T-helper 2 cell (primary cell): ENCODE measurements at regions not wholly inside any gene's neighbourhood (a gene's known extent, or its start where the extent isn't known, plus 50 kb on each side); places are given as distances from the start of the nearest gene placed in this dataset.
"Not testable (repeated sequence)": the region's sequence is repeated elsewhere in the genome, so short reads cannot be mapped to it uniquely, and the experiment has no call there.

Experiments
- DNase-seq, 5 experiments: peaks; one replicate each; pipeline versions ENCODE4 v3.0.0 to v3.0.0-alpha.2; 2012 to 2022

GRCh38 chr3:94413336-94414108 lies 350.7 kb downstream of the NSUN3 start:
- DNase-seq, result no peak

GRCh38 chr3:94414418-94414817 lies 351.6 kb downstream of the NSUN3 start:
- DNase-seq, result no peak

GRCh38 chr3:94416768-94417167 lies 353.9 kb downstream of the NSUN3 start:
- DNase-seq, result no peak

GRCh38 chr3:94417963-94418455 lies 355.1 kb downstream of the NSUN3 start:
- no peak for DNase-seq

- no peak for DNase-seq
Observed at GRCh38 chr3:94420931-94421330, 358.1 kb downstream of the NSUN3 start.

- DNase-seq, result no peak
Observed at GRCh38 chr3:94423578-94423977, 360.7 kb downstream of the NSUN3 start.

- no peak for DNase-seq
Observed at GRCh38 chr3:94429517-94429916, 366.7 kb downstream of the NSUN3 start.

GRCh38 chr3:94431876-94432570 lies 369.2 kb downstream of the NSUN3 start:
- no peak for DNase-seq

- DNase-seq, result no peak
Observed at GRCh38 chr3:94433811-94434210, 370.9 kb downstream of the NSUN3 start.

- no peak for DNase-seq
Observed at GRCh38 chr3:94440767-94441493, 378.1 kb downstream of the NSUN3 start.

- no peak for DNase-seq
Observed at GRCh38 chr3:94441494-94441847, 378.6 kb downstream of the NSUN3 start.

GRCh38 chr3:94453864-94454263 lies 391.0 kb downstream of the NSUN3 start:
- DNase-seq, result no peak

GRCh38 chr3:94459167-94459566 lies 396.3 kb downstream of the NSUN3 start:
- no peak for DNase-seq

GRCh38 chr3:94460931-94461330 lies 398.1 kb downstream of the NSUN3 start:
- DNase-seq, result no peak

GRCh38 chr3:94462931-94463330 lies 400.1 kb downstream of the NSUN3 start:
- no peak for DNase-seq

- no peak for DNase-seq
Observed at GRCh38 chr3:94472511-94472910, 409.6 kb downstream of the NSUN3 start.

- DNase-seq, result no peak
Observed at GRCh38 chr3:94481226-94481898, 418.5 kb downstream of the NSUN3 start.

- no peak for DNase-seq
Observed at GRCh38 chr3:94482686-94483085, 419.8 kb downstream of the NSUN3 start.

GRCh38 chr3:94483403-94483802 lies 420.5 kb downstream of the NSUN3 start:
- DNase-seq, result no peak

GRCh38 chr3:94494992-94495391 lies 432.1 kb downstream of the NSUN3 start:
- DNase-seq, result no peak

GRCh38 chr3:94500146-94500545 lies 437.3 kb downstream of the NSUN3 start:
- DNase-seq, result no peak

- DNase-seq, result not testable (repeated sequence)
Observed at GRCh38 chr3:94507354-94507753, 444.5 kb downstream of the NSUN3 start.

- DNase-seq, result no peak
Observed at GRCh38 chr3:94512876-94513275, 450.0 kb downstream of the NSUN3 start.
